ENCODE measurements at regions not wholly inside any gene's neighbourhood (a gene's known extent, or its start where the extent isn't known, plus 50 kb on each side); places are given as distances from the start of the nearest gene placed in this dataset.

DNA sequence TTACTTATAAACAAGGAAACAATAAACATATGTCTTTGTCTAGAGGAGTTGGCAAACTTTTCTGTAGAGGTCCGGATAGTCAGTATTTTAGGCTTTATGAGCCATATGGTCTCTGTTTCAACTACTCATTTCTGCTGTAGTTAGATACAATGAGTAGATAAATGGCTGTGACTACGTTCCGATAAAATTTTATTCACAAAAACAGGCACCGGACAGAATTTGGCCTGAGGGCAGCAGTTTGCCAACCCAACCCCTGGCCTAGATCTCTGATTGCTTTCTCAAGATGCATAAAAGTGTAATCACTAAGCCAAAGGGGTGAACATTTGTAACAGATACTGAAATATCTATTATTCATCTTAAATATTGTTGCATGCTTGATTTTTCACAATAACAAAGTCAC, 123.1 kb upstream of the ESRRG start:
- DNase-seq: no peak

DNA sequence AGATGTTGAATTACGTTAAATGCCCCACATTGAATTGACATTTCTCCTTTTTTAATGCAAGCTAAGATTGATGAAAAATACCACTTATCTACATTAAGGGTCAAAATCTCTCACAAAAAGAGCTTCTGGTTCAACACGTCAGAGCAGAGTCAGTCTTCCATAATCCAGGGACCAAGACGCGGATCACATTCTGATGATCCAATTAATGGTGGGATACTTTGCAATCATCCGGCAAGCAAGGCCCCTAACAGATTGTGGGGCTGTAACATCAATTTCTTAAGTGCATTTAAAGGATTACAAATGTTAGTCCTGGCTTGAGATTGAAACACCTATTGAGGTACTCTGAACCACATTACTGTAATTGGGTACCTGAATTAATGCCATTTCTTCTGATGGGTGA, 120.2 kb upstream of the ESRRG start:
- no peak for DNase-seq

DNA sequence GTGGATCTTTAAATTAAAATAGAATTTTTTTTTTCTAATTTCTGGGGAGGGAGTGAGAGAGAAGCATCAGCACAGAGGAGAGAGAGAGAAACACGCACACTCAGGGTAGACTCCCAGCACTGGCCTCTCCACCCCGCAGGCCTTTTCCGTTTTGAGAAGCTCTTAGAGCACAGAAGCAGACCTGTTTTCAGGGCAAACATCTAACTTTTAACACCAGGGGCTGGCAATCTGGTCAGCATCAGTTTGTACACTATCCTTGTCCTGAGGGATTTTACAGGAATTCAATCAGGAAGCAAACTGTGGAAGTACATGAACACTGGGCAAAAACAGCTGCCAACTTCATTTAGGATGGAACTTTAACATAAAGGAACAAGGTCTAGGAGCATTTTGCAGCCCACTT, 117.9 kb upstream of the ESRRG start:
- DNase-seq: no peak

DNA sequence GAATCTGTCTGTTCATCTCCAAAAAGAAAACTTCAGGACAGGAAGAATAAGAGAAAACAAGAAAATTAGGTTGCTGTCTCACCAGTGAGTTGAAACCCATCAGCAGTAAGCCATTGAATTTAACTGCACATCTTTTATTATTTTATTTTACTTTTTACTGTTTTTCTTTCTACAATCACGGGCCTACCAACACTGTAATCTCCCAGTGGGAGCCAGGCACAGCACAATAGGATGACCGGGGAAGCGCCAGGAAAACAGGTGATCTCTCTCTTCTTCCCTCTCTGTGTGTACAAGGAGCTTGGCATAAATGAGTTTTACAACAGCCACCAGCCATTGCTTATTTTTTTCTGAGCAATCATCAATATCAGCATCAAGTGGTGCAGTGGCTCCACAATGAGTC, 113.1 kb upstream of the ESRRG start:
- DNase-seq: no peak

DNA sequence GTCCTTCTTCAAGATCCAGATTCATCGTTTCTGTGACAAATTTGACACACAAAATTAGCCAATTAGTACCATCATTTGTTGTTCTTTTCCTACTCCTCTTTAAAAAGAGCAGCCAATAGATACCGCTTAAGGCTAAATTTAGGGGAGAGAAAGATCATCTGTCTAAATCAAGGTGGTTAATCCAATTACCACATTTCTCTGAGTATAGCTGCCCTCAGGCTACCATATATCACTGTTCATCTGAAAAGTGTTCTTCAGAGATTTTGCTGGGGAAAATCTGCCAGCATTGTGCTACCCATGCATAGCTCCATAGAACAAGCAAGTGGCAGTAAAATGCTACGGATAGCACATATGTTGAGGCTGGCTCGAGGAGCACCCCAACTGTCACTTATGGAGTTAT, 110.3 kb upstream of the ESRRG start:
- no peak for DNase-seq

DNA sequence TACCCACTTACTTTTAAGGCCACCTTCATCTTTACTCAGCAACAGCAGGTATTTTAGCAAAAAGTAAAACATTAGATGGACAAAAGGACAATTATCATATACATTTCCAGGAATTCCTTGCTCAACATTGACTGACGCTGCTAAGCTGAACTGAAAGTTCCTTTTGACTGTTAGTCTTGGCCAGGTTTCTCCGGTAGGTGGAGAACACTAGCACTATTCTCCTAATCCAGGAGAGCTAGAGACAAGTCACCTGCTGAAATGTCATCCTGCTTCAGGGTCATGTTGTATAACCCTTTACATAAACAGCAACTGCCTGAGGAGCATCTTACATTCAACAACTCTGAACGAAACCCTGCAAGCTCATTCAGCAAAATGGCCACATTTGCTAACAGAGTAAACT, 109.0 kb upstream of the ESRRG start:
- no peak for DNase-seq

DNA sequence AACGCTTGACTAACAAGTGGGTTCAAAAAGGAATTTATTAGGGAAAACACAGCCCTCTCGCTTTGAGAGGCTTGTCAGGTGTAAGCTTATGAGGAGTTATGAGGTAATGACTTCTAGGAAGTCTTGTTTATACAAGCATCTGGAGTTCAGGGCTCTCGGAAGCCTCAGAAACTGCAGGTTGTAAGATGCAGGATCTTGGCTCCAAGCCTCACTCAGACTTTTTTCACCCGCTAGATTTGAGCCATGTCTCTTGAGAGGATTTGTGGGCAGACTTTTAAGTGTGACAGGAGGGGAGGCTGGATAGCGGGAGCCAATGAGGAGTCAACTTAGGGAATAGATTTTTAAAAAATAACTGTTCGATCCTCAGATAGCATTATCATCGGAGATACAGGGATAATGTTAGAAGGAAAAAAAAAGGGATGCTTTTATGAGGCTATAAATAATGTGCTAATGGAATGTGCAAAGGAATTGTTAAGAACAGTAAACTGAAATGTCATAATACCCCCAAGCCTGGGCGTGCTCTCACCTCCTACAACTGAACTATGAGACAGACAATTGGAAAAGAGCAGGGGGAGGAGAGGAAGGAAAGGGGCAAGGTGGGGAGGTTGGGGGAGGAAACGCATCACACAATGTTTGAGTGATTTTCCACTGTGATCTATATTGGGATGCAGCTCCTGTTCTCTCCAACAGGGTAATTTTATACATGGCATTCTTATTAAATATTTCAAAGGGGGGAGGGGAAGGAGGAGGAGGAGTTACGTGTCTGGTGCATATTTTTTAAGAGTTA, 107.4 kb upstream of the ESRRG start:
- no peak for DNase-seq

DNA sequence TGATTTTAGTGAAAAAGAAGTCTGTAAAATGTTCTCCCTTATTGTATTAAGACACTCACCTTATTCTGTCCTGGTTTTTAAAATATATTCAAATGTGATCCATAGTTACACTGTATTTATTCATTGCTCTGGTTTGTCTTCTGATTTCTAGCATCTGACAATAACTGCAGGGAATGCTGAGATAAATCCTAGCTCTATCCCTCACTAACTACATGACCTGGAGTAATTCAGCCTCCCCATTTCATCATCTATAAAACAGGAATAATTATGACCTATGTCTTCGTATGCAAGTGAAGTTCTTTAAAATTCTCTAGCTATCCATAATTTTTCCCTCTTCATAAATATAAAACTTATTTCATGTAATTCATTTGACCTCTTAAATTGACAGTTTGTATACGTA, 104.0 kb upstream of the ESRRG start:
- DNase-seq: no peak

DNA sequence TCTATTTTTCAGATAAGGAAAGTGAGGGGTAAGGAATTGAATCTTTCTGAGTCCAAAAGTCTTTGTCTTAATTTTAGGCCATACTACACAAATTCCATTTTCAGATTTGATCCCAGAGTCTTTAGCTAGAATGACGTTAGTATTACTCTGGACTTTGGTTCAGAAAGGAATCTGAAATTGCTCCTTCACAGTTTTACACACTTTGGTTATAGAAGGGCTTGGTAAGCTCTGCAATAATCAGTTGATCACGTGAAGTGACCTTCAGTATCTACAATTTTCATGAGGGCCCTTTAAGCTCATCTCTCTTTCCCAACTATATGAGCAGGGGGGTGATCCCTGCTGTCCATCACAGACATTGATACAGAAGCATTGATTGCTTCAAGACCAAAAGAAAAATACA, 103.4 kb upstream of the ESRRG start:
- DNase-seq: no peak

DNA sequence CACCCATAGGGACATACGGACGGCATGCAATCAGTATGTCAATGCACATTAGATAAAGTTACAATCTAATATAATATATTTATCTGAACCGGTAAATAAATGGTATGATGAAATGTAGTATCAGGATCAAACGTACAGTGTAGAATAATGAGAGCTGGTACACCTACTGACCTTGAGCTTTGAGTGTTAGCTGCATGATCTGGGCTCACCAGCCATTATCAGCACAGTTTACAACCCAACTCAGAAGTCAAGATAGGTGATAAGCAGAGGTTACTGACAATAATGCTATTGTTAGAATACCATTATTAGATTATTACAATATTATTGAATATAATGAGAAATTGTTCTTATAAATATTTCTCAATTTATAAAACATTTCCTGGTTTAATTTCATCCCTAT, 103.0 kb upstream of the ESRRG start:
- no peak for DNase-seq

DNA sequence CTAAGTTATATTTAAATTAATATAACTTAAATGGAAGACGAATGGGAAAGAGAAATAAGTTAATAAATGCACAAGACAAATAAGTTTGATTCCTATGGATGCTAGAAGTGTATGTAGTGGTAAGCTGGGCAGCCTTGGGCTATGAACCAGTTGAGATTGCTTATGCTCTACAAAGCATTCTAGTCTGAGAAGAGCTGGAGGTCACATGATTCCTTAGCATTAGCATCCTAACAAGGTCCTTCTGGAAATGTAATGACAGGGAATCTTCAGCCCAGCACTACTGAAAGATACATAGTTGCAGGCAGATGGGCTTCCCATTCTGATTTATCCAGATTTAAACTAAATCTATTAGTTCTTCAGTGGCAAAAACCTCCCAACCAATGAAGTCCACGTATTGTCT, 102.3 kb upstream of the ESRRG start:
- no peak for DNase-seq

DNA sequence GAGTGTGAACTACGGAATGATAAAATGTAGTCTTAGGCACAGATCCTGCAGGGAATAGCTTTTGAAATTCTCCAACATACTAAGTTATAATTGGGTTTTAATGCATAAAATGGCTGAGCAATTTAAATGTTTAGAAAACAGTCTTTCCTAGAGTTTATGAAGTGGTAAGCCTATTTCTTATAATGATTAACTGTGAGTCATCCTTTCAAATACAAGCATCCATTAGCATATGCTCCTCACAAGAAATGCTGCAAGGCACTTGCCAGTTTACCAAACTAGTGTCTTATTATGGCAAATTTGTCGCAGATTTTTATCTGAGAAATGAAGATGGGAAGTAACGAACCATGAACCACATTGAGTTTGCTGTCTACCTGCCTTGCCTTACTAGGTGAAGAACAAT, 101.3 kb upstream of the ESRRG start:
- peak; percentile 52 for DNase-seq

DNA sequence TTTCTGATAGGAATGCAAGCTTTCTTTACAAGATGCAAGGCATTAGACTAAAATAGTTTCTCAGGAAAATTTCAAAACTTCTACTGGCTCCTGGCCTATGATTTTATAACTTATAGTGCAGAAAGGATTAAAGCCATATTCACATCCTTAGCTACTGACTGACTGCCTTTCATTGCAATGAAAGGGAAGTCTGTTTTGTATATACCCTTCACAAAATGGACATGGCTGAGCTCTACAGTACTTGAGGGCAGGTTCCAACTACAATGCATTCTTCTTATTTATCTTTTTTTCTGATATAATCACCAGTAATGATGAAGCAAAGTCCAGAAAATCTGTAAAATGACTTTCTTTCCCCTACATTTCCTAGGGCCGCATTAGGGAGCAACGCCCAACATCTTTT, 100.5 kb upstream of the ESRRG start:
- DNase-seq: no peak

DNA sequence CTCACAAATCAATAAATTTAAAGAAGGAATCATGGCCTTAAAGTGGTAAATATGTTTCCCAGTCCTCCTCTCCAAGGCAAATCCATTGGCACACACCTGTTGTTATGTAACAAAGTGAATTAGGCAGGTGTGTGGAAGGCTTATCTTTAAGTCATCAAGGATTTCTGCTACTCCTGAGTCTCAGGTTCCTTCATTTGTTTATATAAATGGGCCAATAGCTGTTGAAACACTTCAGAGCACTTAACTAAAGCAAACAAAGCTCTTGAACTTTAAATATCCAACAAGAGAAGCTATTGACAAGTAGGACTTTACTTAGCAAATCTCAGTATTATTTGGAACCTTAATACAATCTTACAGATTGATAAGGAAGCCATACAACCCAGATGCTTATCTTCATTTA, 99.3 kb upstream of the ESRRG start:
- DNase-seq: no peak

DNA sequence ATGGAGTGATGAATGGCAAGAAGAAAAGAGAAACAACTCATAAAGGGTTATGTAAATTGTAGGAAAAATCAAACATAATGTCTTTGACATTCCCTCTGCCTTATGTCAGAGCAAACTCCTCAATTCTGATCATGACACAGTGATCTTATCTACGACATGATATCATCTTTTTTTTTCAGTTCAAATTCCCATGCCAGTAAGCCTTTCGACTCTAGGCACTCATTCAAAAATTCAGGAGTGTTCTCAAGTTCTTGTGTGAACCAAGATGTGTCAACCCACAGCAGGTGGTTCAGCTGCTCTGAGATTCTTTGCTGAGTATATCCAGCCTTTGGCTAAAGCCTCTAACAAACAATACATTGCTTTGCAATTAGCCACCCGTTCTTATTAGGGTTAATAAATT, 97.1 kb upstream of the ESRRG start:
- DNase-seq: peak; percentile 2

DNA sequence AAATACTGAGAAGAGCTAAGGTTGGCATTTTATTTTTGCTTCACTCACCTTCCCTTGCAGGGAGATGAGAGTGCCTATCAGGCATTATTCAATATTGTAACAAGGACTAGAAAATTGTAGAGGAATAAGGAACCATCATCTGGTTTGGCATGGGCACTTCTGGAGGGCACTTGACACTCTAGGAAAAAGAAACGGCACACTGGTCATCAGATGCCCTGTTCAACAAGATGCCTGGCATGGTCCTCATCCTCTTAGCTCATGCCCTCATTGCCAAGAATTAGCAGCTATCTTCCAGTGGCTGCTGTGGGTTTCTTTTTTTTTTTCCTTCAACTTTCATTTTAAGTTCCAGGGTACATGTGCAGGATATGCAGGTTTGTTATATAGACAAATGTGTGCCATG, 95.1 kb upstream of the ESRRG start:
- DNase-seq: no peak

DNA sequence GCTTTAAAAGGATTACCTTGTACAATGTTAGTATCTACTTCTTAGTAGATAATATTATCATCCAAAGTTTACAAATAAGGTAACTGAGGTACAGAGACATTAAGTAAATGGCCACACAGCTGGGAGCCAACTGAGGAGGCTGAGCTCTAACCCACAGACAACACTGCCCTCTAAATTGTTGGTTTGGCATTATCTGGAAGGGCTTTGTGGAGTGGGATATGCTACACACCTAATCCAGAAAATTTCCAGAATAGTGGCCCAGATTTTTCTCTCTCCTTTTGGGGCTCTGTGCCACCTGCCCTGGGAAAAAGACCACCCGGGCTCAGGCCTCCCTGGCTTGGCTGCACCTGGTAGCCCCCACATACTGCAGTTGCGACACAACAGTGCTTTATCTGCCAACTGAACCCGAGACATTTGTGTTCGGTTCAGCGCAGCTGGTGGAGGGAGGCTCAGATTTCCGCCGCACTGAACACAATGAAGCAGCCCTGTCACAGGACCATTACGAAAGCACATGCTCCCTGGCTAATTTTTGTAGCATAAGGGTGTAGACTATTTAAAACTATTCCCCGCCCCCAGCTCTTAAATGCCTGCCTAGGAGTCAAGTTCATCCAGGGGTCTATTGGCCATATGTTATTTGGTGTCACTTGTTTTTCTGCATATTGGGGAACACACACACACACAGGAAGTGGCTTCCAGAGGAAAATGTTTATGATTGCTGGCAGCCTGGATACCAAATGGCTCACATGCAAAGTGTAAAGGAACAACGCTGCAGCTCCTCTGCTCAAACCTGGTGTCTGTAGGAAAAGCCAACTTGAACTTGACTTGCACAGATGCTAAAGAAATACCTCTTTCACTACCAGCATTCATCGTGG, 92.3 kb upstream of the ESRRG start:
- peak; percentile 8 for DNase-seq

DNA sequence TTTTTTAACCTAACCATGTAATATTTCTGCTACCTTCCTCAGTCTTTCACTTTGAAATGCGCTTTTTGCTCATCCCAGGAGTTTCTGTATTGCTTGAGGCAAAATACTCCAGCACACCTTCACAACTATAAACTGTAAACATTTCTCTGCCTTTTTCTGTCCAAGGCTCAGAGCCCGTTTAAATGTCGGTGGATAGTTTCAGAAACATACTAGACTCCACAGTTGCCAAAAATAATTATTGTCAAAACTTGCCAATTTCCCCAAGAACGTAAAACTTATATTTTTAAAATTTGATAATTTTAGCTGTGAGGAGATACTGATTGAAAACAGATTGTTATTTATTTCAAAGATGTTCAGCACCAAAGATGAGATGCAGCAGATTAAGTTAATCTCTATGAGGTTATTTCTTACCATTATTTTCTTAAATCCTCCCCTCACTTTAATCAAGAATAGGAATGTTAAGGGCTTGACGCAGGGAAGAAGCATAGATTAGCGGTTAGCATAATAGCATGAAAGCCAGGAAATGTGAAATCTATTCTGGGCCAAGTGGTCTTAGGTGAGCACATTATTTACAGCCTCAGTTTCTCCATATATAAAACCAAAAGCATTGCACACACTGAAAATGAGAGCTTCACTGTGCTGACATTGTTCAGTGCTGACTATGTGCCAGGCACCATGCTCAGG, 91.5 kb upstream of the ESRRG start:
- DNase-seq: no peak

DNA sequence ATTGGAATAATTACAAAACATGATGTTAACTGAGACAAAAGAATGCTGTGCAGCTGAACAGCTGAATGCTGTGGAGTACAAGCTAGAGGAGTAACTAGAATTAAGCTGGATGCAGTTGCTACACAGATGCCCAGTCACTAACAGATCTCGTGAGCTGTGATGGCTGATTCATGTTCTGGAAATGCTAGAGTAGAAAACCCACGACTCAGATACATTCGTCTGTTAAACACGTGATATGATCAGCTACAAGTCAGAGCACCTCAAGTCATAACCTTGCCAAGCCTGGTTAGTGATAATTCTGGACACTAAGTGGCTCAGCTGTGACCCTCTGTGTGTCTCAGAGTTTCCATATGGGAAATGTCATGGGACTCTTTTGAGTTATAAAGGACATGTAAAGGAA, 89.7 kb upstream of the ESRRG start:
- DNase-seq: peak; percentile 71

DNA sequence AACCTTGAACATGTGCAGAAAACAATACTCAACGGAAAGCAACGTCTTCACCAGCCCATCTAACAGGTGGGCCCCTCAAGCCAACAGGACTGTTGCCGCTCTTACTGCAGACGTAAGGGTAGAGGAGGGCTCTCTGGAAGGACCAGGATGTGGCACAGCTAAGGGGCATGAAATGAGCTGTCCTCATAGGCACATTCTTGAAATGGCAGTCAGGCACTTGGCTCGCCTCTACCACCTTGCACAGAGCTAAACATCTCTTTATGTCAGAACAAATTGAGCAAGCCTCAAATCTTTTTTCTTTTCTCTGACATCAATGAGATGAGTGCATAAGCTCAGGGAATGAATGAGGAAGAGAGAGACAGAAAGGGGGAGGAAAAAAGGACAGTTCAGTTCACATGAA, 86.4 kb upstream of the ESRRG start:
- DNase-seq: no peak

DNA sequence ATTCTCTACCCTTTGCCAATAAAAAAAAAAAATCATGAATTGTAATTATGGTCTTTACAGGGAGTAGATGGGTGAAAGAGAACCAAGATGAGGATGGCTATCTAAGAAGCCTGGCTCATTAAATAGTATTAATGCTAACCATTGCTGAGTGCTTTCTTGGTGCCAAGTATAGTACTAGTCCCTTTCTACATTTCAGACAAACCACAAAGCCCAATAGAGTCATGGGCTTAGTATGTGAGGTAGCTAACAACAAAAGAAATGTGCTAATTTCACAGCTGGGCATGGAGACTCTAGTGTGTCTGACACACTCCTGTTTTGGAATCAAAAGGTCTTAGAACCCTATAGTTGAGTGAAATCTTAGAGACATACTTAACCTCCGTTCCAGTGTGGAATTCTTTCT, 84.5 kb upstream of the ESRRG start:
- peak; percentile 55 for DNase-seq

DNA sequence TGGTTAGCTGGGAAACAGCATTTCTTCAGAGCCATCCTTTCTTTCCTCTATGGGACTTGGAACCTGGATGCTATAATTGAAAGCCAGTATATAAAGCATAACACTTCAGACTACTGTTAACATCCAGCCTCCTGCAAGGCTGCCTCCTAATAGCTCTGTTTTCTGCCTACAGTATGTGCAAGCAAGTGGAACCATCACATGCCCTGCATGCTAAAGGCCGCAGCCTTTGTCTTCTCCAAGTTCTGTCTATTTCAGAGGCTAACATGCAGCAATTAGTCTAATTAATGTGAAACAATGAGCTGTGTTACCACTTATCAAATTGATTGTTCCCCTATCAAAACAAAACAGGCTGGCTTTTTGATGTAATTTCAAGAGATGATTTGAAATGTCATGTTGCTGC, 82.7 kb upstream of the ESRRG start:
- DNase-seq: no peak

DNA sequence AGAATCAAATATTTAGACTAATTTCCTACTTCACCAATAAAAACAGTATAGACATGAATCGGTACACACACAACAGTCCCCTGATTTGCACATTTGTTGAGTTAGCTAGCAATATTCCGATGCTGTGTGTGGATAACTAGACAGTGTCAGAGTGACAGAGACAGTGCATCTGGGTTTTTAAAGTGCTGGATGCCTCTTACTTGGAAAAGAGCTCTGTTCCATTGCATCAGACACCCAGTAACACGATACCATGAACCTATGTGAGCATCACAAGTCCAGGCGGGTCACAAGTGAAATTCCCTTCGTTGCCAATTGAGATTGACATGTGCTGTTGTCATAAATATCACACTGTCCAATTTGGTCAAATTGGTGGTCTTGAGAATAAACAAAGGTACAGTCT, 82.0 kb upstream of the ESRRG start:
- peak; percentile 4 for DNase-seq

DNA sequence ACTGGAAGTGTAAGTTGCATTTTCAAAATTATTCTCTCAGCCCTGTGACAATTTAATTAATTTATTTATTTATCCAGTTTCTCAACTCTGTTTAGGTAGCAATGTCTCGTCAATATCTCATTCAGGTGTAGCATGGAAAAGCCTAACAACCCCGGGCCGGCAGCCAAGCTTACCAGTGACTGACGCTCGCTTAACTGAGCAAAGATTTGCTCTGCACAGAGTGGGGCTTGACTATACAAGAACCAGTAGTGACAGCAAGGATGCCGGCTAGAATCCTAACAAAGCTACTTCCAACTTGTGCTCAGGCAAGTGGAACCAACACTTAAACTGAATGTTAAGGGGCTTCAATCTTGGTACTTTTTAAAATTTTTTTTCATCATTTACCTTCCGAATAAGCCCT, 80.9 kb upstream of the ESRRG start:
- no peak for DNase-seq
